H9 (cell line): ENCODE measurements at regions not wholly inside any gene's neighbourhood (a gene's known extent, or its start where the extent isn't known, plus 50 kb on each side); places are given as distances from the start of the nearest gene placed in this dataset.
A peak's percentile ranks its signal among the peaks of the same experiment; 100 is the strongest.

Experiments used
- DNase-seq: peaks from one replicate; pipeline ENCODE4 v3.0.0-alpha.2; 2017
- H2AFZ ChIP-seq: one replicate; pipeline ENCODE4 v1.6.1; 2013; ENCODE audit warnings: mild to moderate bottlenecking, low read length, control low read depth, moderate library complexity
- H2AK5ac ChIP-seq: 2 replicates; pipeline ENCODE4 v1.6.1; 2013; ENCODE audit warnings: low read length, control low read depth, mixed read lengths; ENCODE audit not compliant: insufficient read length
- H2BK120ac ChIP-seq: one replicate; pipeline ENCODE4 v1.6.1; 2013; ENCODE audit warnings: low read depth, mild to moderate bottlenecking, low read length, control low read depth, inconsistent platforms; ENCODE audit not compliant: poor library complexity, severe bottlenecking
- H2BK12ac ChIP-seq: 2 replicates; pipeline ENCODE4 v1.6.1; 2013; ENCODE audit warnings: low read length, control low read depth, mixed read lengths, low read depth; ENCODE audit not compliant: insufficient read length
- H2BK15ac ChIP-seq: 2 replicates; pipeline ENCODE4 v1.6.1; 2013; ENCODE audit warnings: low read depth, low read length, control low read depth
- H2BK20ac ChIP-seq: one replicate; pipeline ENCODE4 v1.6.1; 2013; ENCODE audit warnings: low read depth, mild to moderate bottlenecking, low read length, control low read depth, inconsistent platforms; ENCODE audit not compliant: poor library complexity, severe bottlenecking
- H2BK5ac ChIP-seq: 2 replicates; pipeline ENCODE4 v1.6.1; 2013; ENCODE audit warnings: low read length, control low read depth, mixed read lengths; ENCODE audit not compliant: insufficient read length
- H3K14ac ChIP-seq: 2 replicates; pipeline ENCODE4 v1.6.1; 2013; ENCODE audit warnings: low read length, control low read depth; ENCODE audit not compliant: insufficient read depth
- H3K18ac ChIP-seq: 2 replicates; pipeline ENCODE4 v1.6.1; 2013; ENCODE audit warnings: low read depth, mild to moderate bottlenecking, mixed read lengths, low read length, control low read depth; ENCODE audit not compliant: insufficient read length
- H3K23ac ChIP-seq: 2 replicates; pipeline ENCODE4 v1.6.1; 2013; ENCODE audit warnings: low read length, control low read depth, mixed read lengths, low read depth; ENCODE audit not compliant: insufficient read length
- H3K23me2 ChIP-seq: 2 replicates; pipeline ENCODE4 v1.6.1; 2013; ENCODE audit warnings: low read depth, mild to moderate bottlenecking, mixed read lengths, low read length, control low read depth; ENCODE audit not compliant: insufficient read length, poor library complexity, severe bottlenecking
- H3K27ac ChIP-seq: 2 replicates; pipeline ENCODE4 v1.5.1; 2013; ENCODE audit warnings: low read length, control low read depth, mixed read lengths, low read depth; ENCODE audit not compliant: insufficient read length
- H3K27me3 ChIP-seq: 2 replicates; pipeline ENCODE4 v1.6.1; 2013; ENCODE audit warnings: low read length, control low read depth, inconsistent platforms; ENCODE audit not compliant: insufficient read depth
- H3K4ac ChIP-seq: 2 replicates; pipeline ENCODE4 v1.6.1; 2013; ENCODE audit warnings: low read depth, mild to moderate bottlenecking, control low read depth, inconsistent platforms, low read length, moderate library complexity
- H3K4me1 ChIP-seq: 2 replicates; pipeline ENCODE4 v1.6.1; 2013; ENCODE audit warnings: low read length, control low read depth, inconsistent platforms; ENCODE audit not compliant: insufficient read depth
- H3K4me2 ChIP-seq: 2 replicates; pipeline ENCODE4 v1.6.1; 2013; ENCODE audit warnings: low read length, control low read depth, mixed read lengths; ENCODE audit not compliant: insufficient read length, insufficient read depth
- H3K56ac ChIP-seq: 2 replicates; pipeline ENCODE4 v1.6.1; 2013; ENCODE audit warnings: low read depth, mild to moderate bottlenecking, mixed read lengths, low read length, control low read depth; ENCODE audit not compliant: insufficient read length
- H3K79me1 ChIP-seq: 2 replicates; pipeline ENCODE4 v1.6.1; 2013; ENCODE audit warnings: low read depth, mild to moderate bottlenecking, moderate library complexity, low read length, control low read depth, inconsistent platforms; ENCODE audit not compliant: insufficient read depth, poor library complexity, severe bottlenecking
- H3K79me2 ChIP-seq: 2 replicates; pipeline ENCODE4 v1.6.1; 2013; ENCODE audit warnings: low read length, control low read depth, inconsistent platforms; ENCODE audit not compliant: insufficient read depth
- H3K9ac ChIP-seq: 2 replicates; pipeline ENCODE4 v1.6.1; 2013; ENCODE audit warnings: low read length, control low read depth, mixed read lengths; ENCODE audit not compliant: insufficient read length; ENCODE audit errors: extremely low read depth
- H3K9me3 ChIP-seq: one replicate; pipeline ENCODE4 v1.6.1; 2013; ENCODE audit warnings: low read depth, low read length, inconsistent platforms; ENCODE audit not compliant: control insufficient read depth
- H3T11ph ChIP-seq: one replicate; pipeline ENCODE4 v1.6.1; 2013; ENCODE audit warnings: mild to moderate bottlenecking, low read length, control low read depth, inconsistent platforms
- H4K20me1 ChIP-seq: one replicate; pipeline ENCODE4 v1.6.1; 2013; ENCODE audit not compliant: control insufficient read depth, insufficient read length, insufficient read depth
- H4K5ac ChIP-seq: 2 replicates; pipeline ENCODE4 v1.6.1; 2013; ENCODE audit warnings: low read depth, mild to moderate bottlenecking, mixed read lengths, low read length, control low read depth; ENCODE audit not compliant: insufficient read length
- H4K8ac ChIP-seq: replicated peaks from 2 replicates; pipeline ENCODE4 v1.6.1; 2013; ENCODE audit warnings: low read length, control low read depth, mixed read lengths, low read depth; ENCODE audit not compliant: insufficient read length
- H4K91ac ChIP-seq: 2 replicates; pipeline ENCODE4 v1.6.1; 2013; ENCODE audit warnings: low read depth, mild to moderate bottlenecking, moderate library complexity, mixed read lengths, low read length, control low read depth; ENCODE audit not compliant: insufficient read length
- H3K27ac Mint-ChIP-seq, 3 experiments: 2 replicates in 2 of 3; 3 replicates in 1 of 3; pipeline ENCODE4 v1.8.0; 2020 to 2021; ENCODE audit warnings: mixed read lengths in 3 of 3, mild to moderate bottlenecking in 1 of 3, moderate library complexity in 1 of 3
- H3K27me3 Mint-ChIP-seq: 2 replicates; pipeline ENCODE4 v1.8.0; 2021; ENCODE audit warnings: low read depth, mild to moderate bottlenecking, moderate library complexity, mixed read lengths
- H3K36me3 Mint-ChIP-seq, 3 experiments: 2 replicates in 2 of 3; 3 replicates in 1 of 3; pipeline ENCODE4 v1.8.0; 2020 to 2021; ENCODE audit warnings: low read depth in 3 of 3, mixed read lengths in 3 of 3; ENCODE audit not compliant: insufficient read depth in 1 of 3
- H3K4me1 Mint-ChIP-seq, 2 experiments: 2 replicates each; pipeline ENCODE4 v1.8.0; 2020; ENCODE audit warnings: mixed read lengths in 2 of 2
- H3K4me3 Mint-ChIP-seq, 2 experiments: 2 replicates in 1 of 2; 3 replicates in 1 of 2; pipeline ENCODE4 v1.8.0; 2020 to 2021; ENCODE audit warnings: mild to moderate bottlenecking in 2 of 2, mixed read lengths in 2 of 2, moderate library complexity in 1 of 2
- H3K9me3 Mint-ChIP-seq, 2 experiments: 2 replicates in 1 of 2; 3 replicates in 1 of 2; pipeline ENCODE4 v1.8.0; 2020; ENCODE audit warnings: mild to moderate bottlenecking in 2 of 2, mixed read lengths in 2 of 2, moderate library complexity in 1 of 2
- WGBS: extraction: QIAGEN DNeasy Blood & Tissue Kit; methylation state at CpG from one replicate; pipeline ENCODE4 v1.1.7; 2013; ENCODE audit warnings: missing lambda C conversion rate, low lambda C conversion rate, mixed read lengths; ENCODE audit not compliant: insufficient read length; ENCODE audit errors: extremely low coverage; 5-methylcytosine and 5-hydroxymethylcytosine counted together
- TF ChIP-seq, protein P1 (sequence below): fragments of 200-600 bp; sonication (generic); conservative IDR thresholded peaks from 3 replicates; pipeline ENCODE4 v1.8.0; 2021; ENCODE audit warnings: antibody characterized with exemption, mild to moderate bottlenecking

DNA sequence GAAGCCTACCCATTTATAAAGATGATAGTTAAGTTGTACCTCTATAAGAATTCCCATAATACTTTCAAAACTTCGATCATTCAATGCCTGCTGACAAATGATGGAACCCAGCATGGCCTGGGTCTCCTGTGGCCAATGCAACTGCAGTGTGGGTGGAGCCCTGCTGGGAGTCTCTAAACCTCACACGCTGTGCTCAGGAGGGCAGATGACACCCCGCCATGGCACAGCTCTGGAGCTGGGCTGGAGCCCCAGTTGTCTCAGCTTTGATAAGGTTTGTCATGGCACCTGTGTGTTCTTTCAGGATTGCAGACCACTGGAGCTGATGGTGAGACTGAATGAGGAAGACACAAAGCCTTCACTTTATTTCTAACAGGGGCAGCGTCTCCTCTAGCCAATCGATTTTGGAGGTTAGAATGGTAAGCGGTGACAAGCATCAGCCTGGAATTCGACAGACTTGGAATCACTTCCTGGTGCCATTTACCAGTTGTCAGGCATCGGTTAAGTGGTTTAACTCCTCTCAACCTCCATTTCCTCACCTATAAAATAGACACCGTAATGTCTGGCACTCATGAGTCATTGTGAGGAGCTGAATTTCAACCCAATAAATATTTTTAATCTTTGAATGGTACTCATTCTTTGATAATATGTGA is 383.6 kb upstream of the SALL3 start:
- H3K27me3 Mint-ChIP-seq, result peaks cover 12% of the 10 kb centered on the region
- no peaks in the 10 kb centered on the region for H3K23me2 ChIP-seq
- H4K91ac ChIP-seq, result no peak overlapping the region
- WGBS, result no CpG with 5 or more reads among the region's 9 CpGs
- peaks cover 13 to 27% of the 10 kb centered on the region in 2 experiments for H3K4me1 Mint-ChIP-seq
- H2BK5ac ChIP-seq, result no peak overlapping the region
- no peak overlapping the region for H3K4ac ChIP-seq
- H3K56ac ChIP-seq, result no peak overlapping the region
- H3K79me2 ChIP-seq, result no peaks in the 10 kb centered on the region
- H3K27ac Mint-ChIP-seq, result no peak overlapping the region; a peak in 1 of 7 replicates
- H3K79me1 ChIP-seq, result no peaks in the 10 kb centered on the region
- H2BK15ac ChIP-seq, result no peak overlapping the region
- H2BK12ac ChIP-seq, result no peak overlapping the region
- no peak overlapping the region for H2BK120ac ChIP-seq
- H3T11ph ChIP-seq, result no peak overlapping the region
- H3K4me1 ChIP-seq, result peaks cover 6% of the 10 kb centered on the region; the same call in 1 of the 2 replicates
- no peaks in the 10 kb centered on the region for H4K20me1 ChIP-seq
- no peak overlapping the region for H3K27ac ChIP-seq
- peaks cover 6% of the 10 kb centered on the region for H3K9me3 ChIP-seq
- no peak overlapping the region for H3K4me3 Mint-ChIP-seq
- TF ChIP-seq, protein P1, sequence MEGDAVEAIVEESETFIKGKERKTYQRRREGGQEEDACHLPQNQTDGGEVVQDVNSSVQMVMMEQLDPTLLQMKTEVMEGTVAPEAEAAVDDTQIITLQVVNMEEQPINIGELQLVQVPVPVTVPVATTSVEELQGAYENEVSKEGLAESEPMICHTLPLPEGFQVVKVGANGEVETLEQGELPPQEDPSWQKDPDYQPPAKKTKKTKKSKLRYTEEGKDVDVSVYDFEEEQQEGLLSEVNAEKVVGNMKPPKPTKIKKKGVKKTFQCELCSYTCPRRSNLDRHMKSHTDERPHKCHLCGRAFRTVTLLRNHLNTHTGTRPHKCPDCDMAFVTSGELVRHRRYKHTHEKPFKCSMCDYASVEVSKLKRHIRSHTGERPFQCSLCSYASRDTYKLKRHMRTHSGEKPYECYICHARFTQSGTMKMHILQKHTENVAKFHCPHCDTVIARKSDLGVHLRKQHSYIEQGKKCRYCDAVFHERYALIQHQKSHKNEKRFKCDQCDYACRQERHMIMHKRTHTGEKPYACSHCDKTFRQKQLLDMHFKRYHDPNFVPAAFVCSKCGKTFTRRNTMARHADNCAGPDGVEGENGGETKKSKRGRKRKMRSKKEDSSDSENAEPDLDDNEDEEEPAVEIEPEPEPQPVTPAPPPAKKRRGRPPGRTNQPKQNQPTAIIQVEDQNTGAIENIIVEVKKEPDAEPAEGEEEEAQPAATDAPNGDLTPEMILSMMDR, result no peak
- no peak overlapping the region for H3K14ac ChIP-seq
- peaks cover 7 to 23% of the 10 kb centered on the region in 2 experiments for H3K9me3 Mint-ChIP-seq
- H3K9ac ChIP-seq, result no peak overlapping the region
- no peak overlapping the region for H3K23ac ChIP-seq
- peaks cover 3 to 14% (median 12%) of the 10 kb centered on the region in 3 experiments; a peak in 4 of 7 replicates for H3K36me3 Mint-ChIP-seq
- H2AK5ac ChIP-seq, result no peak overlapping the region
- H2BK20ac ChIP-seq, result no peak overlapping the region
- no peaks in the 10 kb centered on the region for H3K27me3 ChIP-seq
- H3K4me2 ChIP-seq, result no peak overlapping the region
- no peak overlapping the region for H4K5ac ChIP-seq
- no peak overlapping the region for H3K18ac ChIP-seq
- DNase-seq, result peak; percentile 23
- no peak overlapping the region for H2AFZ ChIP-seq
- no peak overlapping the region for H4K8ac ChIP-seq
